IPS-NIHi7 (cell line): ENCODE measurements at regions not wholly inside any gene's neighbourhood (a gene's known extent, or its start where the extent isn't known, plus 50 kb on each side); places are given as distances from the start of the nearest gene placed in this dataset.
"Not testable (repeated sequence)": the region's sequence is repeated elsewhere in the genome, so short reads cannot be mapped to it uniquely, and the experiment has no call there.

Experiments used
- DNase-seq: peaks from one replicate; pipeline ENCODE4 v3.0.0; 2012; ENCODE audit warnings: mixed read lengths; ENCODE audit errors: extremely low spot score

DNA sequence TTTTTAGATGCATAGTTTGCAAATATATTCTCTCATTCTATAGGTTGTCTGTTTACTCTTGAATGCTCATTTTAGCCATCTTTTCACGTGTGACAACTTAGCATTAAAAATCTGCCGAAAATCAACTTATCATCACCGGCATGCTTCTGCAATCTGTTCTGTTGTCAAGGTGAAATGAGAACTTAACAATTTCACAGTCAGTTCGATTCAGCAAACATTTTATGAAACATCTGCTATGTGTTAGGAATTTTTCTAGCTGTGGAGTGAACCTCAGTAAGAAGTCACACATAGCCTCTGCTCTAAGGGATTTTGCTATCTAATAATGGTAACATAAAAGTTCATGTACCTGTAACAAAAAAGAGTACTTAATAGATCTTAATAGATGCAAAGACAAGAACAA lies 256.1 kb downstream of the ZWINT start:
- no peak for DNase-seq

DNA sequence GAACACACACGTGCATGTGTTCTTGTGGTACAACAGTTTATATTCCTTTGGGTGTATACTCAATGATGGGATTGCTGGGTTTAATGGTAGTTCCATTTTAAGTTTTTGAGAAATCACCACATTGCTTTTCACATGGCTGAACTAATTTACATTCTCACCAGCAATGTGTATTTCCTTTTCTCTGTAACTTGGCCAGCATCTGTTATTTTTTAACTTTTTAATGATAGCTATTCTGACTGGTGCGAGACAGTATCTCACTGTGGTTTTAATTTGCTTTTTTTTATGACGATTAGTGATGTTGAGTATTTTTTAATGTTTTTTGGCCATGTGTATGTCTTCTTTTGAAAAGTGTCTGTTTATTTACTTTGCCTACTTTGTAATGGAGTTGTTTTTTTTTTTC lies 256.6 kb downstream of the ZWINT start:
- DNase-seq, result no peak

DNA sequence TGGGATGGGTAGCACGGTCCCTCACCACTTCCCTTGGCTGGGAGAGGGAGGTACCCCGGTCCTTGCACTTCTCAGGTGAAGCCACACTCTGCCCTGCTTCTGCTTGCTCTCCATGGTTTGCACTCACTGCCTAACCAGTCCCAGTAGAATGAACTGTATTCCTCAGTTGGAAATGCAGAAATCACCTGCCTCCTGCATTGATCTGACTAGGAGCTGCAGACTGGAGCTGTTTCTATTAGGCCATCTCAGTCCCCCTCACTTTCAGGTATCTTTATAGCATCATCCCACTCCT lies 264.9 kb downstream of the ZWINT start:
- DNase-seq, result no peak

DNA sequence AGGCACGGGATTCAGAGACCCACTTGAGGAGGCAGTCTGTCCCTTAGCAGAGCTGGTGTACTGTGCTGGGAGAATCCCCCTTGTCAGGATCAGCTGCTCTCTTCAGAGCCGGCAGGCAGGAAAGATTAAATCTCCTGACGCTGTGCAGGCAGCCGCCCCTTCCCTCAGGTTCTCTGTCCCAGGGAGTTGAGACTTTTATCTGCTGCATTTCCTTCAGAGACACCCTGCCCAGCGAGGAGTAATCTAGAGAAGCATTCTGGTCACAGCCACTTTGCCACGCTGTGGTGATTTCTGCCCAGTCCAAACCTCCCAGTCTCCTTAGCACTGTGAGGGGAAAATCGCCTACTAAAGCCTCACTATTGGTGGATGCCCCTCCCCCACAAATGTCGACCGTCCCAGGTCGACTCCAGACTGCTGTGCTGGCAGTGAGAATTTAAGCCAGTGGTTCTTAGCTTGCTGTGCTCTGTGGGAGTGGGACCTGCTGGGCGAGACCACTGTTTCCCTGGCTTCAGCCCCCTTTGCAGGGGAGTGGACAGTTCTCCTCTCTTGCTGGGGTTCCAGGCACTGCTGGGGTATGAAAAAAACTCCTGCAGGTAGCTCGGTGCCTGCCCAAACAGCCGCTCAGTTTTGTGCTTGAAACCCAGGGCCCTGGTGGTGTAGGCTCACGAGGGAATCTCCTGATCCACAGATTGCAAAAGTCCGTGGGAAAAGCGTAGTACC lies 265.4 kb downstream of the ZWINT start:
- no peak for DNase-seq

DNA sequence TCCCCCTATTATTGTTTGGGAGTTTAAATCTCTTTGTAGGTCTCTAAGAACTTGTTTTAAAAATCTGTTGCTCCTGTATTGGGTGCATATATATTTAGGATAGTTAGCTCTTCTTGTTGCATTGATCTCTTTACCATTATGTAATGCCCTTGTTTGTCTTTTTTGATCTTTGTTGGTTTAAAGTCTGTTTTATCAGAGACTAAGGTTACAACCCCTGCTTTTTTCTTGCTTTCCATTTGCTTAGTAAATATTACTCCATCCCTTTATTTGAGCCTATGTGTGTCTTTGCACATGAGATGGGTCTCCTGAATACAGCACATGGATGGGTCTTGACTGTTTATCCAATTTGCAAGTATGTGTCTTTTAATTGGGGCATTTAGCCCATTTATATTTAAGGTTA lies 267.4 kb downstream of the ZWINT start:
- not testable (repeated sequence) for DNase-seq

DNA sequence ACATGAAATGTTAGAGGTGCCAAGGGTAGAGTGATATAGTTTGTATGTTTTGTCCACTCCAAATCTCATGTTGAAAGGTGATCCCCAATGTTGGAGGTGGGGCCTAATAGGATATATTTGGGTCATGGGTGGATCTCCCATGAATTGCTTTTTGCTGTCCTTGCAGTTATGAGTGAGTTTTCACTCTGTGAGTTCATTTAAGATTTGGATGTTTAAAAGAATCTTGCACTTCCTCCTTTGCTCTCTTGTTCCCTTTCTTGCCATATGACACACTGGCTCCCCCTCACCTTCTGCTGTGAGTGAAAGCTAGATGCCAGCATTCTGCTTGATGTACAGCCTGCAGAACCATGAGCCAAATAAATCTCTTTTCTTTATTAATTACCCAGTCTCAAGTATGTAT lies 269.2 kb downstream of the ZWINT start:
- DNase-seq, result no peak

DNA sequence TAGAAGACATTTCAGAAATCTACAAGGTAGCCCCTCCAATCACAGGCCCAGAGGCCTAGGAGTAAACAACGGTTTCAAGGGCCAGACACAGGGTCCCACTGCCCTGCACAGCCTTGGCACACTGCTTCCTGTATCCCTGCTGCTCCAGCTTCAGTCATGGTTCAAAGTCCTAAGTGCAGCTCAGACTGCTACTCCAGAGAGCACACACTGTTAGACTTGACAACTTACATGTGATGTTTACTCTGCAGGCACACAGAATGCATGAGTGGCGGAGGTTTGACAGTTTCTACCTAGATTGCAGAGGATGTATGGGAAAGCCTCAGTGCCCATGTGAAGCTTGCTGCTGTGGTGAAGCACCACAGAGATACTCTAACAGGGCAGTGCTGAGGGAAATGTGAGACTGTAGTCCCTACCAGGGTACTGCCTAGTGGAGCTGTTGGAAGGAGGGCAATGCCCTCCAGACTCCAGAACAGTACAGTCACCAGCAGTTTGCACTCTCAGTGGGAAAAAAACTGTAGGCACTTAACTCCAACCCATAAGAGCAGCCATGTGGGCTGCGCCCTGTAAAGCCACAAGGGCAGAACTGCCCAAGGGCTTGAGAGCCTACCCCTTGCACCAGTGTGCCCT lies 270.0 kb downstream of the ZWINT start:
- DNase-seq, result no peak

DNA sequence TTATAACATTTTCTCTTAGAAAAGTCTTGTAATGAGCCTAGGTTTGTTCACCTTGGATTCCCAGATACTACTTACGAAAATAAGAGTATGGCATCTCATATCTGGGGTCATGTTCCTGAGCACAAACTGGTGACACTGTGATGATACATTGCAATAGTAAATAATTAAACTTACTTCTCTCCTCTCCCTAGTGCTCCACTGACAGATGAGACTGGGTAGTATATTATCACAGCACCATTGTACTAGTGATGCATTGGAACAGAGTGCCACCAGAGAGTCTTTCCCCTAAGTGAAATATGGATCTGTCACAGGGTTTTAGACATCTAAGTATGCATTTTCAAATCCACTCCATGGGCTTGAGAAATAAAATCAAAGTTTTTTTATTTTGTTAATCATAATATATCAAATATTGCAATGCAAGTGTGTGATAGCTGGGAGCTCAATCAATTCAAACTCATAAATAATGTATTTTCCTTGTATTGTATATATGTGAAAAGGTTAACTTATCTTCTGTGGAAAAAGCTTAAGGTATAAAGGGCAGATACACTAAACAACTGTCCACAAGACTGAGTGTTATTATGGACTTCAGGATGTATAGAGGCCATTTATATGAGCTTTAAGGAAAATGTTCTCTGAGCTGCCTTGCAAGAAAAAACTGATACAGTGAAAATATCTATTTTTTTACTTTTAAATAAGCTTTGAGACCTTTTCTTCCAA lies 275.5 kb downstream of the ZWINT start:
- no peak for DNase-seq

DNA sequence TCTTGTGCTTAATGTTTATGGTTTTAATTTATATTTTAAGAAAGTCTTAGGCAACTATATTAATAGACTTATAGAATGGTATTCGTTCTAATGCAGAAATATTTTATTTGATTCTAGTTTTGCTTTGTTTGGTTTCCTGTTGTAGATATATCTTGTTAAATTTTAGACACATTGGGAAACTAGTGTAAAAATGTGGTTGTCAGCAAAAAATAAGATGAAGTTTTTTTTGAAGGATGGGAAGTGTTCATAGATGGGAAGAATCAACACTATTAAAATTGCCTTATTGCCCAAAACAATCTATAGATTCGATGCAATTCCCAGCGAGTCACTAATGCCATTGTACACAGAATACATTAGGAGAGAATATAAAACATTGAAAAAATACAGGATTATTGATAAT lies 278.9 kb downstream of the ZWINT start:
- no peak for DNase-seq

DNA sequence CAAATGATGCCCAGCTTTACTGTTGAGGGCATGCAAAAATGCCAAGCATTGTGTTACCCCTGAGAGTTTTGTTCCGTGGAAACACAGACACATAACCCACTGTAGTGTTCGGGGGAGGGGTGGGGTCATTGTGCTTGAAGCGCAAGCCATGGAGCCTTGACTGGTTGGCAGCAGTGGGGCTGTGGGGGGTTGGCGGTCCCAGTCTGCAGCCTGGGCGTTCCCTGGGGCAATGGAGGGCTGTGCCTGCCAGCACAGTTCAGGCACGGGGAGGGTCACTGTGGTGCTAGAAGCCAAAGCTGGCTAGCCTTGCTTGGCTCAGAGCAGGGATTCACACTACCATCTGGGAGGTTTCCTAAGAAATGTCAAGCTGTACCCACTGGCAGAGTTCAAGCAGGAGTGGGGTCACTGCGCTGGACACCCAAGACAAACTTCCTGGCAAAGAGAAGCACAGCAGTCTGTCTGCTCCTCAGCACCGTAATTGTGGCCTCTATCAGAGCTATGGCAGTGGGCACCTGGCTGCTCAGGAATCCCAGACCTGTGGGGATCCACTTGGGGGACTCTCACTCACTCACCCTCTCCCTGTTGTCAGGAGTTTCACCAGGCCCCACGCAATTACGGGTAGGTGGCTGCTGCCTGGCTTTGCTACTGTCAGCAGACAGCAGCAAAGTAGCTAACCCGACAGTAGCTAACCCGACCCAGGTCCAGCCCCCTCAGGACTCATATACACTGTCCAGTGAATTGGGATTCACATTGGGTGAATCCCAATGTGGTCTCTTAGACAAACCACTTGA lies 292.4 kb downstream of the ZWINT start:
- DNase-seq, result no peak

DNA sequence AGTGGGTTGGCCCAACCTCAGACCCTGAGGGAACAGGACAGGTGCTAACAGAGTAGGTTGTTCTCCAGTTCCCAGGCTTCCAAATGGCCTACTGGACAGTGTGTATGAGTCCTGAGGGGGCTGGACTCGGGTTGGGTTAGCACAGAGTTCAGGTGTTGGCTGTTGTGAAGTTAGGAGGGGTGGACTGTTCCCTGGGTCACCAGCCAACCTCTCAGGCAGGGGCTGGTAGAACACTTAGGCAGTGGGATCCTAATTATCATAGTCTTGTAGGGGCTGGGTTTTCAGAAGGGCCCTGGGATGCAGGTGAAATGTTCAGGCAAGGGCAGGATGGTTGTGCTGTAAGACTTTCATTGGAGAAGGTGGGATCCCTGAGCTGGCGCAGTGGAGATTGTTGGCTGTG lies 293.0 kb downstream of the ZWINT start:
- no peak for DNase-seq

DNA sequence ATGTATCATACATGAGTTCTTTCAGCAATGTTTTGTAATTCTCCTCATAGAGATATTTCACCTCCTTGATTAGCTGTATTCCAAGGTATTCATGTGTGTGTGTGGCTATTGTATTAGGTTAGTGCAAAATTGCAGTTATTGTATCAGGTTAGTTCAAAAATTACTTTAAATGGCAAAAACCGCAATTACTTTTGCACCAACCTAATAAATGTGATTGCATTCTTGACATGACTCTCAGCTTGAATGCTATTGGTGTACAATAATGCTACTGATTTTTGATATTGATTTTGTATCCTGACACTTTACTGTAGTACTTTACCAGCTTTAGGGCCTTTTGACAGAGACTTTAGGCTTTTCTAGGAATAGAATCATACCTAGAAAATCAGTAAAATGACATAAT lies 297.4 kb downstream of the ZWINT start:
- no peak for DNase-seq

DNA sequence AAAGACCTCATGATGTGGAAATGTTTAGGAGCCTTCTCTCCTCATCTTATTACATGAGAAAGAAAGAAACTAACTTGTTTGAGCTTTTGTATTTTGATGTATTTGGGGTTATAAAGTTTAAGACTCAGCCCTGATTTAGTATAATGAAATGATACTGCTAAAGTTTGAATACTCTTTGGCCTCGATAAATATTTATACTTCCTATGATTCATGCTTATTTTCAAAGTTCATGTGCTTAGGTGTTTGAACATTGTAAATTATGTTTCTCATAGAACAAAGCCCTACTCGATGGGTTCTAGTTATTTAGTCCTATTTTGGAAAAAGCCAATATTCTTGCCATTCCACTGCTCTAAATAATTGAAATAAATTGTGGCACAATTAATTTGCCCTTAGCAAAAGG lies 303.2 kb downstream of the ZWINT start:
- DNase-seq, result no peak

DNA sequence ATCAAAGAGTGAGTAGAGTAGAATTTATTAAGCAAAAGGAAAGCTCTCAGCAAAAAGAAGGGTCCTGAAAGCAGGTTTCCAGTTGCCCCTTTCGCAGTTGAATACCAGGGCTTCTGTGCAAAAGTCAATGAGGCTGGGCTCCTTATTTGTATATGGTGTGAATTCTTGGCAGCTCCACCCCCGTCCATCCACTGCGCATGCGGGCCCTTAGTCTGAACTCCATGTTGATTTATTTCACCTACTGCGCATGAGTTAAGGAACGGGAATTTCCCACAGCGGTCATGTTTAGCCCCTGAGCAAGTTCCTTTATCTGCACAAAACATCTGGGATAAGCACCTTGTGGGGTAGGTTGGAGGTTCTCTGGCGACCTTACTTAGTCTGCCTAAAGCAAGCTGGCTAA lies 325.6 kb downstream of the ZWINT start:
- DNase-seq, result no peak

DNA sequence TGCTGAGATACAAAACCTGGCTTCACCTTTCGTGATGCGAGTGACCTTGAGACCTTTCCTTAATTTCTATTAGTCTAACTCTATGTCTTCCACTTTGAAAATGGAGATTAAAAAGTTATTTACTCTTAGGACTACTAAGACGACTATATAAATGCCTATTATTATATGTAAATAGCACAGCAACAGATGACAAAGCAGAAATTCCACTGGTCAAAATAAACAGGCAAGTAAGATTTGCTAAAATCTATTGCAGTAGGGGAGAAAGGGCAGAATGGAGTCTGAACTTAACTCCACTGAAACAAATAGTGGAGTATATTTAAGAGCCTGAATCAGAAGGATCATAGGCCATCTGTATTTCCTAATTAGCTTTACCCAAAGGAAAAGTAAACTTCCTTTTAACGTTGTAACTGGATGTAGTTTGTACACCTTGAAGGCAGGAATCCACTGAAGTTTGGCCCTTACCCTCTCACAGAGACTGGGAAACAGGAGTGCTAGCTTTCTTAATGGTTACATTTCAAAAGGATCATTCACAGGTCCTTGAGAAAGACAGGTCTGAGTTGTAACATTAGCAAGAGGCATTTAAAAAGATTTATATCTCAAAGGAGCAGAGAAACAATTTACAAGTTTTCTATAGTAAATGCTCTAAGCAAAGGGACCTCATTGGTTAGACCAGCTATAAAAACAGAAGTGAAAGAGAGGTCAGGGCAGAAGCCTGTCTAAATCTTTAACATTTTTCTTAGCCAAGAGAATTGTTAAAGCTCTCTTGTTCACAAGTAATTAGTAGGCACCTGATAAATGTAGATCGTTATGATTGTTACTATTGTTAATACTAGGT lies 332.5 kb downstream of the ZWINT start:
- DNase-seq, result no peak

DNA sequence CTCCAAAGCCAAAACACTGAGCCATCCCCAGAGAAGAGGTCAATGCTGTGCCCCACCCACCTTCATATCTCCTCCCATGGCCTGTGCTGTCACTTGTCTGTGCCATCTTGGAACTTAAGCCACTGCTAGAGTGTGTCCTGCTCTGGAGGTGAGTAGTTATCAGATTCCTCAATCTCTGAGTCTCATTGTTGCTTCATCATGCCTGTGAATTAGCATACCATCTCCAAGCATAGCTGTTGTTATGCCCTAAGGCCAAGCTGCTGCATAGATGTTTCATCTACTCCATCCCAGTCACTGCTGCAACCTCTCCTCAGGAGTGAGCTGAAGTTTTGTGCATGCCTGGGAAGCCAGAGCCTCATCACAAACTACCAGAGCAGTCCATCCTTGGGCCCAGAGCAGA lies 349.0 kb downstream of the ZWINT start:
- DNase-seq, result no peak

DNA sequence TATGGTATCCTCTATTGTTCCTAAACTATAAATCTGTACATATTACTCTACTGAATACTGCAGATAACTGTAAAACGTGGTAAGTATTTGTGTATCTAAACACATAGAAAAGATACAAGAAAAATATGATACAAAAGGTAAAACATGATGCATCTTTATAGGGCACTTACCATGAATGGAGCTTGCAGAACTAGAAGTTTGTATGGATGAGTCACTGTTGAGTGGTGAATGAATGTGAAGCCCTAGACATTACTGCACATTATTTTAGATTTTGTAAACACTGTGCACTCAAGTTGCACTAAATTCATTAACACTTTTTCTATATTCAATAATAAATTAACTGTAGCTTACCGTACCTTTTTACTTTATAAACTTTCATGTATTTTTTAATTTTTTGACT lies 357.5 kb downstream of the ZWINT start:
- no peak for DNase-seq

DNA sequence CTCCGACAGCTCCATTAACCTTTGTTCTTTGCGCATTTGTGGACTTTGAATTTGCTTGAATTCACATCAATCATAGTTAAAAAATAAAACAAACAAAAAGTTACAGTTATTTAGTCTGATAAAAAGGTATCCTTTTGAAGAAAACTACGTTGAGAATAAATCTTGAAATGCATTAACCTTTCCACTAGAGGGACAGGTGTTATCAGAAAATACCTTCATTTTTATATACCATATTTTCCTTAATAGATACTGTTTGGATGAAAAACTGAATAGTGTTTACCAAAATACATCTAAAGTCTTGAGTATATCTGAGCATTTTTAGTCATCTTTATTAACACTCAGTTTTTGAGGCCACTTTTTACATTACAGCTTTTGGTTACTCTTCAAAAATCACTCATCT lies 371.9 kb downstream of the ZWINT start:
- no peak for DNase-seq

DNA sequence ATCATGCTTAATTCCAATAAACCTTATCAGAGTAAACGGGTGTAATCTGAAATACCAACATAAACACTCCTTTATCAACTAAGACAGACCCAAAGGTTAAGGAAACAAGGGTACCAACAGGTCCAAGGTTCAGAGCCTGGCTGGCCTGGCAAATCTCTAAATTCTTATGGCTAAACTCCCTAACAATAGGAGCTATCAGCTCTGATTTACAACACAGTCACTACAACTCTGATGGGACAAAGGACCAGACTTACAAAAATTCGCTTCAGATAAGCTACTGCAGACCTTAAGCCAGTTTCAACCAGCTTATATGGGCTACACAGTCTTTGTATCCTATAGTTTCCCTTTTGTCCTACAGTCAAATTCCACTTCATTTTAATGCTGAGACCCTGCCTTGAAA lies 381.9 kb downstream of the ZWINT start:
- DNase-seq, result peak; percentile 21

DNA sequence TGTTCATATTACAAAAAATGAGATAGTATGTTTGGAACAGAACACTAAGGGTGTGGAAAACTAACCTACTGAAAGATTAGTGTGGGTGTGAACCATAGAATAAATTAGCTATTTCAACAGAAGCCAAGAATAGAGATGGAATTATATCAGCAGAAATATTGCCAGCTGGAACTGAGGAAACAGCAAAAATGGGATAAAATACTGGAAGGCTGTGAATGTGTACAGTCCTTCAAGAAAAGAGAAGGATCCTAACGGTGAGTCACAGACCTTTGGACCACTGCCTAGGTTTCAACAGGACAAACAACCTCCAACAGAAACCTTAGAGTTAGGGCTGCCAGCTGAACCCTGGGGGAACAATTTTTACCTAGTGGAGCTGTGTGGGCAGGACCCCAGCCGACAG lies 395.0 kb downstream of the ZWINT start:
- DNase-seq, result no peak

DNA sequence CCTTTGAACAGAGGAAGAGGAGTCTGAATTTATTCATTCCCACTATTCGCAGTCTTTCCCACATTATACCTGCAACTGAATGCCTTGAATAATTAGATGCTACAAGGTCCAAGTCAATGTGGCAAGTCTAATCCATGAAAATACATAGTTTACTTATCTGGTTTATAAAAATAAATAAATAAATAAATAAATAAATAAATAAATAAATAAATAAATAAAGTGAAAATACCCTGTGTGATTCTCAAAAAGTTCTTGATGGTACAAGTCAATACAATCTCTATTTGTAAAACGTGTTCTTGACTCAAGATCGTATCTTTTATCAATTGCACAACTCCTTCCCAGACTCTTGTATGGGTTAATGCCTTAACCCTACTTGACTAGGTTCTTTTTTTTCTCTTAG lies 417.7 kb downstream of the ZWINT start:
- no peak for DNase-seq

DNA sequence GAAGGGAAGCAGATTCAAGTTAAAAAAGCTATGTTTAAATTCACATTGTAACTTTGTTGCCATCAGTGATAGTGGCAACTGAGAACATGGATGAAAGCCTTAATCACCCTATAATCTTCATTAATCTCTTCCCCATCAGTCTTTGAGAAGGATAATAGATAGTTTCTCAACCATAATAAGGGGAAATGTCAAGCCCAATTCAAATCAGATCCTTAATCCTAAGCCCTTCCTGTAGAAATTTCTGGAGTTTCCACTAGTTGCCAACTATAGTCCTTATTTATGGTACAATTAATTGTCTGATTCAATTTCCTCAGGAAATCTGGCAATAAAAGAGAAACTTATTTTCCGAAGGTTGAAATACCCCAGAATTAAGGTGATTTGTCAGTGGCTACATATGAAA lies 431.8 kb downstream of the ZWINT start:
- no peak for DNase-seq
